ENCODE measurements at regions not wholly inside any gene's neighbourhood (a gene's known extent, or its start where the extent isn't known, plus 50 kb on each side); places are given as distances from the start of the nearest gene placed in this dataset.

GRCh38 chr3:67920311-67920710 lies 265.9 kb upstream of the SUCLG2 start:
- no peak overlapping the region for H3K27ac ChIP-seq (ENCODE audit: low read depth, low read length)
- no peak overlapping the region for H3K9ac ChIP-seq (ENCODE audit: extremely low read depth, low read length, poor library complexity, severe bottlenecking)
- H3K9me3 Mint-ChIP-seq: no peaks in the 10 kb centered on the region
- H3K27me3 Mint-ChIP-seq (ENCODE audit: insufficient read depth): no peaks in the 10 kb centered on the region
- no peak overlapping the region for H3K4me3 Mint-ChIP-seq
- H3K4me1 Mint-ChIP-seq: no peaks in the 10 kb centered on the region
- DNase-seq: no peak
- no peak overlapping the region for H3K4me3 ChIP-seq (ENCODE audit: low read length)
- TF ChIP-seq CTCF (conservative IDR thresholded peaks at IDR 0.05): no peak
- no peaks in the 10 kb centered on the region for H3K36me3 Mint-ChIP-seq (ENCODE audit: low read depth)
- H3K9me3 ChIP-seq (ENCODE audit: control insufficient read depth, low read length): no peaks in the 10 kb centered on the region
- WGBS, 2 experiments (ENCODE audit: insufficient coverage in 1 of 2, insufficient read length in 1 of 2): 83% methylated on average over 1 of the region's 1 CpG; no CpG with 5 or more reads in 1 of the 2 experiments
- H3K36me3 ChIP-seq (ENCODE audit: control insufficient read depth, insufficient read depth, low read length): no peaks in the 10 kb centered on the region
- no peaks in the 10 kb centered on the region for H3K27me3 ChIP-seq (ENCODE audit: control insufficient read depth, insufficient read depth, low read length, poor library complexity, severe bottlenecking)
- no peak overlapping the region for H3K27ac Mint-ChIP-seq
- no peaks in the 10 kb centered on the region for H3K4me1 ChIP-seq (ENCODE audit: control insufficient read depth, insufficient read depth, low read length)

GRCh38 chr3:67916353-67916752 lies 261.9 kb upstream of the SUCLG2 start:
- H3K36me3 Mint-ChIP-seq (ENCODE audit: low read depth): no peaks in the 10 kb centered on the region
- Histone ChIP-seq H3K27me3 (ENCODE audit: control insufficient read depth, insufficient read depth, low read length, poor library complexity, severe bottlenecking) (no peaks in the 10 kb centered on the region), H3K9ac (ENCODE audit: extremely low read depth, low read length, poor library complexity, severe bottlenecking) (no peak overlapping the region), H3K27ac (ENCODE audit: low read depth, low read length) (no peak overlapping the region), H3K4me1 (ENCODE audit: control insufficient read depth, insufficient read depth, low read length) (no peaks in the 10 kb centered on the region), H3K9me3 (ENCODE audit: control insufficient read depth, low read length) (no peaks in the 10 kb centered on the region), H3K4me3 (ENCODE audit: low read length) (no peak overlapping the region), H3K36me3 (ENCODE audit: control insufficient read depth, insufficient read depth, low read length) (no peaks in the 10 kb centered on the region)
- no peak overlapping the region for H3K27ac Mint-ChIP-seq
- peaks cover 5% of the 10 kb centered on the region for H3K4me1 Mint-ChIP-seq
- WGBS, 2 experiments (ENCODE audit: insufficient coverage in 1 of 2, insufficient read length in 1 of 2): 93 to 100% methylated on average over 2 to 5 of the region's 5 CpGs
- no peak for DNase-seq
- no peaks in the 10 kb centered on the region for H3K27me3 Mint-ChIP-seq (ENCODE audit: insufficient read depth)
- no peak for TF ChIP-seq CTCF (conservative IDR thresholded peaks at IDR 0.05)
- no peaks in the 10 kb centered on the region for H3K9me3 Mint-ChIP-seq
- H3K4me3 Mint-ChIP-seq: no peak overlapping the region

GRCh38 chr3:67907735-67908134 lies 253.3 kb upstream of the SUCLG2 start:
- Mint-ChIP-seq H3K4me3 (no peak overlapping the region), H3K36me3 (ENCODE audit: low read depth) (no peaks in the 10 kb centered on the region), H3K27me3 (ENCODE audit: insufficient read depth) (no peaks in the 10 kb centered on the region), H3K9me3 (peaks cover 3% of the 10 kb centered on the region), H3K27ac (no peak overlapping the region), H3K4me1 (peaks cover 3% of the 10 kb centered on the region)
- no peak overlapping the region for H3K4me3 ChIP-seq (ENCODE audit: low read length)
- no peak overlapping the region for H3K9ac ChIP-seq (ENCODE audit: extremely low read depth, low read length, poor library complexity, severe bottlenecking)
- H3K27ac ChIP-seq (ENCODE audit: low read depth, low read length): no peak overlapping the region
- H3K4me1 ChIP-seq (ENCODE audit: control insufficient read depth, insufficient read depth, low read length): no peaks in the 10 kb centered on the region
- DNase-seq: no peak
- no peak for TF ChIP-seq CTCF (conservative IDR thresholded peaks at IDR 0.05)
- H3K9me3 ChIP-seq (ENCODE audit: control insufficient read depth, low read length): no peaks in the 10 kb centered on the region
- H3K36me3 ChIP-seq (ENCODE audit: control insufficient read depth, insufficient read depth, low read length): no peaks in the 10 kb centered on the region
- H3K27me3 ChIP-seq (ENCODE audit: control insufficient read depth, insufficient read depth, low read length, poor library complexity, severe bottlenecking): no peaks in the 10 kb centered on the region
- 86% methylated on average over 1 of the region's 1 CpG; no CpG with 5 or more reads in 1 of the 2 experiments for WGBS, 2 experiments (ENCODE audit: insufficient coverage in 1 of 2, insufficient read length in 1 of 2)

All from endodermal cell (in vitro differentiated cells).